ENCODE measurements at regions not wholly inside any gene's neighbourhood (a gene's known extent, or its start where the extent isn't known, plus 50 kb on each side); places are given as distances from the start of the nearest gene placed in this dataset.

DNA sequence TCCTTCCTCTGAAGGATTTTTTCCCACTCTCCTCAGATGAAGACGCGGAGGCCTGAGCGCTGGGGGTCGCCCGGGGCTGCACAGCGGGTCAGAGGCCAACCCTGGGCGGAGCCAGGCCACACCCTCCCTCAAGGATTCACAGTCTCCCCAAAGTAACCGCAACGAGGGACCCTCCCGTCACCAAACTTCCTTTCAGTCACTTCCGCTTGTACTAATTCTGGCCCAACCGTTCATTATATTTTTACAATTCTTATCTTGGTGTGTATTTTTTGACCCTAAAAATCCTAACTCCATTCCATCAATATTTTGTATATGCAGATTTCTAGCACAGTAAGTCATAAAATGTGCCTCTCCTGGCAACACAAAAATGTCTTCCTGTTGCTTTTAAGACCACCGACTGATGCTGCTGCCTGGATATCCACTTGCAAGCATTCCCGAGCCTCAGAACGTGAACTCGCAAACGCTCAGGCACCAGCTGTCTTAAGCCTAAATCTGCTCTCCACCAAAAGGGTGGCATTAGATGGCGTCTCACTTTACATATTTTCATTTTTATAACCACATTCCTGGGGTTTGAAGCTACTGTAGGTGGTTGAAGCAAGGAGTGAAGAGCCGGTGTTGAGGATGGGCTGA is 128.0 kb downstream of the DLL1 start:
- TF ChIP-seq CTCF (IDR thresholded peaks at IDR 0.05; ENCODE audit: low read depth, low read length) (no peak), POLR2A (IDR thresholded peaks at IDR 0.05; ENCODE audit: extremely low read depth, insufficient read length) (peak; percentile 36)
- TF ChIP-seq, protein P1, sequence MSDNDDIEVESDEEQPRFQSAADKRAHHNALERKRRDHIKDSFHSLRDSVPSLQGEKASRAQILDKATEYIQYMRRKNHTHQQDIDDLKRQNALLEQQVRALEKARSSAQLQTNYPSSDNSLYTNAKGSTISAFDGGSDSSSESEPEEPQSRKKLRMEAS (IDR thresholded peaks at IDR 0.05; ENCODE audit: low read depth, low read length) = no peak
